SK-N-MC (cell line): ENCODE measurements at regions not wholly inside any gene's neighbourhood (a gene's known extent, or its start where the extent isn't known, plus 50 kb on each side); places are given as distances from the start of the nearest gene placed in this dataset.

ENCODE experiments used
- EZH2 ChIP-seq: fragments of 200-600 bp; sonication (generic); IDR thresholded peaks from one replicate; pipeline ENCODE4 v1.6.1; 2017; ENCODE audit warnings: antibody characterized with exemption
- POLR2AphosphoS5 ChIP-seq: IDR thresholded peaks from 2 replicates; pipeline ENCODE4 v1.6.1; 2012; ENCODE audit warnings: mild to moderate bottlenecking, low read depth, low read length, borderline replicate concordance

DNA sequence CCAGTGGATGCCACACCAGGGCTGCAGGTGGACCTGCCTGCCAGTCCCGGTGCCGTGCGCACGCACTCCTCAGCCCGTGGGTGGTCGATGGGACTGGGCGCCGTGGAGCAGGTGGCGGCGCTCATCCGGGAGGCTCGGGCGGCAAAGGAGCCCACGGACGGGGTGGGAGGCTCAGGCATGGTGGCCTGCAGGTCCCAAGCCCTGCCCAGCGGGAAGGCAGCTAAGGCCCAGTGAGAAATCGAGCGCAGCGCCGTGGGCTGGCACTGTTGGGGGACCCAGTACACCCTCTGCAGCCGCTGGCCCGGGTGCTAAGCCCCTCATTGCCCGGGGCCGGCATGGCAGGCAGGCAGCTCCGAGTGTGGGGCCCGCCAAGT lies 1171.8 kb upstream of the B3GALT2 start:
- TF ChIP-seq EZH2 (no peak), POLR2AphosphoS5 (no peak)
